K562 (cell line): ENCODE measurements at regions not wholly inside any gene's neighbourhood (a gene's known extent, or its start where the extent isn't known, plus 50 kb on each side); places are given as distances from the start of the nearest gene placed in this dataset.

Experiments
- ATAC-seq: fragments of 200-7000 bp; cut with Tn5 transposase; 3 replicates; pipeline ENCODE4 v1.9.1; 2020; ENCODE audit warnings: moderate library complexity
- BruUV-seq: library from RNA; stranded (reverse); fragments of 400-500 nt; replicated peaks from 2 replicates; lab custom pipeline; 2021; lab: Mats Ljungman, UMichigan
- CTCF ChIA-PET: fragments of 300-600 bp; formaldehyde crosslinking; extraction: SDS; loops from one replicate; lab custom pipeline; 2021; ENCODE audit warnings: low intra/inter-chr PET ratio; lab: Yijun Ruan, JAX
- POLR2A ChIA-PET: fragments of 300-600, 350-650 bp; sonication (Branson Sonifier 250); formaldehyde crosslinking; extraction: SDS; loops from one replicate; lab custom pipeline; 2021; ENCODE audit warnings: antibody characterized with exemption, inconsistent platforms; lab: Yijun Ruan, JAX
- DNase-seq, 4 experiments: peaks; one replicate each; pipeline versions ENCODE4 v3.0.0 to v3.0.0-alpha.2; 2011 to 2018; ENCODE audit warnings: low spot score in 3 of 4, mixed read lengths in 3 of 4; ENCODE audit errors: extremely low read depth in 1 of 4
- FAIRE-seq: peaks from 2 replicates; lab custom pipeline; 2011; peaks lifted over from hg19 to GRCh38; lab: Jason Lieb, UNC
- H2AFZ ChIP-seq: 2 replicates; pipeline ENCODE4 v1.6.0; 2011; ENCODE audit warnings: low read depth, low read length, control low read depth, inconsistent platforms
- H3K27ac ChIP-seq: fragments of 200-600 bp; 3 replicates; pipeline ENCODE4 v1.8.0; 2011; ENCODE audit warnings: low read depth, mild to moderate bottlenecking, control low read depth, inconsistent platforms, low read length, moderate library complexity, mixed read lengths; ENCODE audit errors: extremely low read depth
- H3K27me3 ChIP-seq, 2 experiments: fragments of 300-600 bp in 1 of 2; 2 replicates in 1 of 2; 3 replicates in 1 of 2; pipeline versions ENCODE4 v1.6.0 to v1.8.0; 2011; ENCODE audit warnings: inconsistent platforms in 2 of 2, low read length in 2 of 2, mild to moderate bottlenecking in 1 of 2, mixed read lengths in 1 of 2, moderate library complexity in 1 of 2; ENCODE audit not compliant: control insufficient read depth in 2 of 2, insufficient read depth in 2 of 2
- H3K36me3 ChIP-seq: fragments of 300-600 bp; 3 replicates; pipeline ENCODE4 v1.8.0; 2011; ENCODE audit warnings: mild to moderate bottlenecking, low read length, inconsistent platforms; ENCODE audit not compliant: control insufficient read depth, insufficient read depth
- H3K4me1 ChIP-seq, 2 experiments: fragments of 200-600 bp in 1 of 2; replicated peaks in 1 of 2; 2 replicates in 1 of 2; 3 replicates in 1 of 2; pipeline versions ENCODE4 v1.5.1 to v1.8.0; 2011; ENCODE audit warnings: inconsistent platforms in 2 of 2, low read length in 2 of 2, mild to moderate bottlenecking in 1 of 2, mixed read lengths in 1 of 2, moderate library complexity in 1 of 2; ENCODE audit not compliant: control insufficient read depth in 2 of 2, insufficient read depth in 2 of 2
- H3K4me2 ChIP-seq: 2 replicates; pipeline ENCODE4 v1.6.1; 2011; ENCODE audit warnings: low read length, control low read depth, inconsistent platforms, mixed read lengths; ENCODE audit not compliant: insufficient read depth
- H3K4me3 ChIP-seq: fragments of 200-600 bp; sonication (generic), shearing (Covaris generic); 2 replicates; pipeline ENCODE4 v1.5.1; 2016; ENCODE audit warnings: control low read depth, inconsistent platforms
- H3K79me2 ChIP-seq: fragments of 200-600 bp; 3 replicates; pipeline ENCODE4 v1.8.0; 2011; ENCODE audit warnings: low read length, inconsistent platforms; ENCODE audit not compliant: control insufficient read depth, insufficient read depth
- H3K9ac ChIP-seq, 2 experiments: 2 replicates each; pipeline versions ENCODE4 v1.6.0 to v1.6.1; 2011; ENCODE audit warnings: low read depth in 2 of 2, low read length in 2 of 2, control low read depth in 1 of 2, inconsistent platforms in 1 of 2, mild to moderate bottlenecking in 1 of 2, mixed read lengths in 1 of 2; ENCODE audit not compliant: insufficient read depth in 1 of 2
- H3K9me1 ChIP-seq: one replicate; pipeline ENCODE4 v1.6.0; 2011; ENCODE audit warnings: inconsistent platforms, mild to moderate bottlenecking, low read length, moderate library complexity; ENCODE audit not compliant: control insufficient read depth, insufficient read depth
- H3K9me3 ChIP-seq: replicated peaks from 2 replicates; pipeline ENCODE4 v1.5.1; 2011; ENCODE audit warnings: low read depth, low read length, inconsistent platforms; ENCODE audit not compliant: control insufficient read depth, insufficient read depth
- H4K20me1 ChIP-seq: replicated peaks from 2 replicates; pipeline ENCODE4 v1.6.1; 2011; ENCODE audit warnings: low read length, inconsistent platforms, mixed read lengths; ENCODE audit not compliant: control insufficient read depth, insufficient read depth
- ATF7 ChIP-seq: fragments of 450-650 bp; IDR thresholded peaks from 2 replicates; pipeline ENCODE4 v1.7.1; 2014; ENCODE audit warnings: mild to moderate bottlenecking, moderate library complexity
- CBFA2T2 ChIP-seq: fragments of 450-650 bp; conservative IDR thresholded peaks from 2 replicates; pipeline ENCODE4 v1.6.1; 2017; ENCODE audit warnings: mild to moderate bottlenecking
- CTBP1 ChIP-seq: fragments of 450-650 bp; IDR thresholded peaks from 2 replicates; pipeline ENCODE4 v1.6.1; 2016; ENCODE audit warnings: borderline replicate concordance
- DDX20 ChIP-seq: fragments of 450-650 bp; IDR thresholded peaks from 2 replicates; pipeline ENCODE4 v1.6.1; 2016; ENCODE audit warnings: missing genetic modification characterization, low read depth, mild to moderate bottlenecking, missing compliant biosample characterization, moderate library complexity
- FOXA1 ChIP-seq: fragments of 450-650 bp; IDR thresholded peaks from 2 replicates; pipeline ENCODE4 v1.6.1; 2016; ENCODE audit warnings: mild to moderate bottlenecking, borderline replicate concordance
- HCFC1 ChIP-seq: IDR thresholded peaks from 2 replicates; pipeline ENCODE4 v1.6.1; 2012; ENCODE audit warnings: low read depth, low read length, improper control_type of control experiment
- MXI1 ChIP-seq: IDR thresholded peaks from 2 replicates; pipeline ENCODE4 v1.6.1; 2011; ENCODE audit warnings: low read depth, mild to moderate bottlenecking, improper control_type of control experiment, low read length
- NCOA1 ChIP-seq: fragments of 450-650 bp; IDR thresholded peaks from 2 replicates; pipeline ENCODE4 v1.6.1; 2016; ENCODE audit warnings: low read depth
- NCOA6 ChIP-seq: fragments of 450-650 bp; IDR thresholded peaks from 2 replicates; pipeline ENCODE4 v1.6.1; 2017; ENCODE audit warnings: mild to moderate bottlenecking
- NR3C1 ChIP-seq: sonication (generic); formaldehyde crosslinking; IDR thresholded peaks from 2 replicates; pipeline ENCODE4 v1.8.1; 2022; ENCODE audit warnings: missing genetic modification reagents
- NRF1 ChIP-seq, 2 experiments: fragments of 450-650 bp; IDR thresholded peaks in 1 of 2; conservative IDR thresholded peaks in 1 of 2; 2 replicates each; pipeline ENCODE4 v1.6.1; 2014; ENCODE audit warnings: mild to moderate bottlenecking in 2 of 2
- POLR2A ChIP-seq: fragments of 450-650 bp; conservative IDR thresholded peaks from 2 replicates; pipeline ENCODE4 v1.6.1; 2016
- SRSF1 ChIP-seq: fragments of 200-400 bp; formaldehyde crosslinking; IDR thresholded peaks from 2 replicates; pipeline ENCODE4 v1.6.1; 2017; ENCODE audit warnings: mild to moderate bottlenecking, low read depth, low read length, moderate library complexity
- ZNF316 ChIP-seq: fragments of 450-650 bp; IDR thresholded peaks from 2 replicates; pipeline ENCODE4 v1.6.1; 2016
- ZNF436 ChIP-seq: fragments of 250-450, 450-650 bp; sonication (Bioruptor Pico); formaldehyde crosslinking; IDR thresholded peaks from 2 replicates; pipeline ENCODE4 v1.7.0; 2020; ENCODE audit warnings: mild to moderate bottlenecking
- ZNF830 ChIP-seq: fragments of 250-450 bp; sonication (Bioruptor Pico); IDR thresholded peaks from 2 replicates; pipeline ENCODE4 v1.5.0; 2021; ENCODE audit warnings: mild to moderate bottlenecking
- WGBS: fragments of 100-300 bp; shearing (Covaris generic); methylation state at CpG from one replicate; pipeline ENCODE4 v1.1.6; 2016; ENCODE audit warnings: low coverage, mixed read lengths; ENCODE audit not compliant: insufficient coverage; ENCODE audit errors: missing lambda C conversion rate; 5-methylcytosine and 5-hydroxymethylcytosine counted together
- in situ Hi-C: fragments of 300-500 bp; cut with MboI; formaldehyde crosslinking; loops from 4 replicates; pipeline ENCODE4 v1.15.0; 2018; ENCODE audit warnings: inconsistent platforms, mixed read lengths
- intact Hi-C: fragments of 100-400 bp; cut with micrococcal nuclease; formaldehyde crosslinking; loops from 2 replicates; pipeline ENCODE4 v1.14.2; 2022

DNA sequence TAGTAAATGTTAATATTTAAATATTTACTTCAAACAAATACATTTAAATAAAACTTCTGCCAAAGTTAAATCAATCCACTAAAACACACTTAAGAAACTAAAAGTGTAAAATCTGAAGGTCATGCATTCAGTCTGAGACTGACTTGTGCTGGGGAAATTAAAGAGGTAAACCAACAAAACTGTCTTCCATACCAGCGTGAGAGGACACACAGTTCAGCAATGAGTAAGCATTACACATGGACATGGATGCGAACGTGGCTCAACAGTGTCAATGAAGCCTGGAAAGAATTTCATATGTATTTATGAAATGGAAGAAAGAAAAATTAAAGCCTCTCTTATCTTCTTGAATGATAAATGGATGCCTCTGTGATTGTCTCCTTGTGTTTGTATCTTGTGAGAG is 1052.3 kb downstream of the AACS start:
- POLR2A ChIA-PET = no interaction called here
- H3K4me1 ChIP-seq = no peaks in the 10 kb centered on the region
- in situ Hi-C loops = no loop called here
- FAIRE-seq (no peak), DNase-seq (no peak), ATAC-seq (no peak)
- no peaks in the 10 kb centered on the region for H3K9me3 ChIP-seq
- H3K36me3 ChIP-seq = no peaks in the 10 kb centered on the region
- H3K4me3 ChIP-seq = no peak overlapping the region
- H3K9me1 ChIP-seq = no peaks in the 10 kb centered on the region
- H4K20me1 ChIP-seq = no peaks in the 10 kb centered on the region
- H3K79me2 ChIP-seq = no peaks in the 10 kb centered on the region
- no peak overlapping the region for H3K27ac ChIP-seq
- no peak overlapping the region for H2AFZ ChIP-seq
- no TSS peak for BruUV-seq
- intact Hi-C loops = no loop called here
- no peaks in the 10 kb centered on the region for H3K27me3 ChIP-seq
- no peak overlapping the region for H3K4me2 ChIP-seq
- 6% methylated on average over 3 of the region's 3 CpGs for WGBS
- TF ChIP-seq DDX20 (tag) (no peak), CBFA2T2 (no peak), MXI1 (no peak), NRF1 (conservative IDR thresholded peaks at IDR 0.05 in 1 of 2, IDR thresholded peaks at IDR 0.05 in 1 of 2) (no peak), ZNF436 (no peak), NCOA6 (no peak), POLR2A (no peak), CTBP1 (no peak), NCOA1 (no peak), ZNF830 (CRISPR knock-in tag) (no peak), HCFC1 (no peak), ZNF316 (no peak), ATF7 (no peak), SRSF1 (no peak), FOXA1 (no peak), NR3C1 (no peak)
- H3K9ac ChIP-seq = no peak overlapping the region
- CTCF ChIA-PET = no interaction called here
